ENCODE measurements at regions not wholly inside any gene's neighbourhood (a gene's known extent, or its start where the extent isn't known, plus 50 kb on each side); places are given as distances from the start of the nearest gene placed in this dataset.
"Not testable (repeated sequence)": the region's sequence is repeated elsewhere in the genome, so short reads cannot be mapped to it uniquely, and the experiment has no call there.

DNA sequence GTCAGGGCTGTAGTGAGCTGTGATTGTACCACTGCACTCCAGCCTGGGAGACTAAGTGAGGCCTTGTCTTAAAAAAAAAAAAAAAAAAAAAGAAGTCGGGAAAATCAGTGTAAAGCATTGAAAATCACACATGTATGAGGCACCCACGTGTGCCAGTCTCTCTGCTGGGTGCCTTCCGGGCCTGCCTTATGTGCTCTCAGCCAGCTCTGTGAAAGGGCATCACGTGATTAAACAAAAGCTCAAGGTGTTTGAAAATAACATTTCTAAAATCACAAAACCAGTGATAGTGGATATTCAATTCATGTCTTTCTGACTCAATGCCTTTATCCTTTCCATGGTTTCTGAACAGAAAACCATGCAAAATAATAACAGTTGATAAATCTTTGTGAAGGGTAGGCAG lies 125.2 kb upstream of the PALS2 start:
- no peak overlapping the region for H3K27ac ChIP-seq (ENCODE audit: control insufficient read depth, insufficient read depth, low read length)
- H3K27me3 ChIP-seq (ENCODE audit: control insufficient read depth, extremely low read depth, insufficient read depth, low read length): no peaks in the 10 kb centered on the region
- no peaks in the 10 kb centered on the region for H3K9me3 ChIP-seq (ENCODE audit: control insufficient read depth, low read depth, low read length)
- H3K4me2 ChIP-seq (ENCODE audit: control insufficient read depth, extremely low read depth, insufficient read depth, low read depth, low read length): no peak overlapping the region
- H3K9me1 ChIP-seq (ENCODE audit: control insufficient read depth, extremely low read depth, insufficient read depth, low read length): no peaks in the 10 kb centered on the region
- no peaks in the 10 kb centered on the region for H3K4me1 ChIP-seq (ENCODE audit: control insufficient read depth, extremely low read depth, insufficient read depth, low read length)
- H3K36me3 ChIP-seq (ENCODE audit: control insufficient read depth in 2 of 2, extremely low read depth in 1 of 2, insufficient read depth in 2 of 2, low read length in 2 of 2): no peaks in the 10 kb centered on the region
- H2AFZ ChIP-seq (ENCODE audit: control insufficient read depth, low read length): no peak overlapping the region
- H3K4me3 ChIP-seq (ENCODE audit: control insufficient read depth in 2 of 3, extremely low read depth in 1 of 3, insufficient read depth in 2 of 3, low read depth in 1 of 3, low read length in 3 of 3): no peak overlapping the region
- TF ChIP-seq, protein P1, sequence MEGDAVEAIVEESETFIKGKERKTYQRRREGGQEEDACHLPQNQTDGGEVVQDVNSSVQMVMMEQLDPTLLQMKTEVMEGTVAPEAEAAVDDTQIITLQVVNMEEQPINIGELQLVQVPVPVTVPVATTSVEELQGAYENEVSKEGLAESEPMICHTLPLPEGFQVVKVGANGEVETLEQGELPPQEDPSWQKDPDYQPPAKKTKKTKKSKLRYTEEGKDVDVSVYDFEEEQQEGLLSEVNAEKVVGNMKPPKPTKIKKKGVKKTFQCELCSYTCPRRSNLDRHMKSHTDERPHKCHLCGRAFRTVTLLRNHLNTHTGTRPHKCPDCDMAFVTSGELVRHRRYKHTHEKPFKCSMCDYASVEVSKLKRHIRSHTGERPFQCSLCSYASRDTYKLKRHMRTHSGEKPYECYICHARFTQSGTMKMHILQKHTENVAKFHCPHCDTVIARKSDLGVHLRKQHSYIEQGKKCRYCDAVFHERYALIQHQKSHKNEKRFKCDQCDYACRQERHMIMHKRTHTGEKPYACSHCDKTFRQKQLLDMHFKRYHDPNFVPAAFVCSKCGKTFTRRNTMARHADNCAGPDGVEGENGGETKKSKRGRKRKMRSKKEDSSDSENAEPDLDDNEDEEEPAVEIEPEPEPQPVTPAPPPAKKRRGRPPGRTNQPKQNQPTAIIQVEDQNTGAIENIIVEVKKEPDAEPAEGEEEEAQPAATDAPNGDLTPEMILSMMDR (optimal IDR thresholded peaks at IDR 0.05 in 1 of 3, IDR thresholded peaks at IDR 0.05 in 1 of 3, conservative IDR thresholded peaks at IDR 0.05 in 1 of 3; ENCODE audit: extremely low read depth in 1 of 3, insufficient read depth in 2 of 3, low read length in 3 of 3): no peak
- TF ChIP-seq EZH2 (IDR thresholded peaks at IDR 0.05; ENCODE audit: low read length): no peak
- no peak overlapping the region for H3K9ac ChIP-seq (ENCODE audit: control insufficient read depth, extremely low read depth, insufficient read depth, low read length)
- H3K79me2 ChIP-seq (ENCODE audit: control insufficient read depth, insufficient read depth, low read length): no peaks in the 10 kb centered on the region
- H4K20me1 ChIP-seq (ENCODE audit: control insufficient read depth, extremely low read depth, insufficient read depth, low read length): no peaks in the 10 kb centered on the region
- FAIRE-seq (no peak), DNase-seq (ENCODE audit: low read depth, low spot score) (no peak)
- dilution Hi-C loops (cut with MboI; ENCODE audit: extremely low pct_ligation_motif_present, low sequenced_read_pairs): no loop called here

DNA sequence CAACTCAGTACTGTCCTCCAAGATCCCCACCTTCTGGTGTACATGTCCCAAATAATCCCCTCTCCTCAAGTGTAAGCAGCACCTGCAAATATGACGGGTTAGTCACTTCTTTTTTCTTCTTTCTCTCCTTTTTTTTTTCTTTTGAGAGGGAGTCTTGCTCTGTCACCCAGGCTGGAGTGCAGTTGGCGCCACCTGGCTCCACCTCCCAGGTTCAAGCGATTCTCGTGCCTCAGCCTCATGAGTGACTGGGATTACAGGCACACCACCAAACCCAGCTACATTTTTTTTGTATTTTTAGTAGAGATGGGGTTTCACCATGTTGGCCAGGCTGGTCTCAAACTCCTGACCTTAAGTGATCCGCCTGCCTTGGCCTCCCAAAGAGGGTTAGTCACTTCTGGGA lies 123.8 kb upstream of the PALS2 start:
- H3K4me3 ChIP-seq (ENCODE audit: control insufficient read depth in 2 of 3, extremely low read depth in 1 of 3, insufficient read depth in 2 of 3, low read depth in 1 of 3, low read length in 3 of 3); H3K4me2 ChIP-seq (ENCODE audit: control insufficient read depth, extremely low read depth, insufficient read depth, low read depth, low read length); DNase-seq (ENCODE audit: low read depth, low spot score); H3K79me2 ChIP-seq (ENCODE audit: control insufficient read depth, insufficient read depth, low read length); H3K27ac ChIP-seq (ENCODE audit: control insufficient read depth, insufficient read depth, low read length); H3K9me1 ChIP-seq (ENCODE audit: control insufficient read depth, extremely low read depth, insufficient read depth, low read length); FAIRE-seq; H3K9ac ChIP-seq (ENCODE audit: control insufficient read depth, extremely low read depth, insufficient read depth, low read length); H3K36me3 ChIP-seq (ENCODE audit: control insufficient read depth in 2 of 2, extremely low read depth in 1 of 2, insufficient read depth in 2 of 2, low read length in 2 of 2); H4K20me1 ChIP-seq (ENCODE audit: control insufficient read depth, extremely low read depth, insufficient read depth, low read length); H3K9me3 ChIP-seq (ENCODE audit: control insufficient read depth, low read depth, low read length); H3K27me3 ChIP-seq (ENCODE audit: control insufficient read depth, extremely low read depth, insufficient read depth, low read length); H2AFZ ChIP-seq (ENCODE audit: control insufficient read depth, low read length); H3K4me1 ChIP-seq (ENCODE audit: control insufficient read depth, extremely low read depth, insufficient read depth, low read length); dilution Hi-C loops (cut with MboI; ENCODE audit: extremely low pct_ligation_motif_present, low sequenced_read_pairs): not testable (repeated sequence)

DNA sequence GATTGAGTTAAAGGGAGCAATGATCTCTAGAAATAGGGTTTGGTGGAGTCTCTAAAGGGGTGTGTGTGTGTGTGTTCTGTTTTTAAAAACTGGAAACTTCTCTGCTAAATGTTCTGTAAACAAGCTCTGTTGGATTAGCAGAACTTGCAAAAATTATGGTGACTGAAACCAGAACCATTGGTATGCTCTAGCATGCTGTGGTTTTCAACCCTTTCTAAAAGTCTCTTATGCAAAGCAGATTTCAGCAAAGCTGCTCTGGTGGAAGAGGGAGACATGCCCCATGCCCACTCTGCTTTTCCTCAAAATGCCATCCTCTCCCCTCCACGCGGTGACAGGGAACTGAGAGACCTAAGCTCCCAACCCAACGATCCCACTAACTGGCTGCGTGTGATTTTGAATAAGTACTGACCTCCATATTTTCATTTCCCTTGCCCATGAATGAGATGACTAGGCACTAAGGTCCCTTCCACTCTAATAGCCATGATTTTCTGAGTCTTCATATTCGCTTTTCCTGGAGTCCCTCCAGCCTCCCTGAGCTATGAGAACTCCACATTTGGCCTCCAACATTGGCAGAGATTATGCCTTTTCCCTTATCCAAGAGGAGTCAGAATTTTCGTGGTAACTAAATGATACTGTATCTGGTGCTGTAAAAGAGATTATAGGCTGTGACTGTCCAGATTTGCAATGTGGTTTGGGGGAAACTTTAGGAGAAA lies 117.3 kb upstream of the PALS2 start:
- Histone ChIP-seq H3K36me3 (ENCODE audit: control insufficient read depth in 2 of 2, extremely low read depth in 1 of 2, insufficient read depth in 2 of 2, low read length in 2 of 2) (no peaks in the 10 kb centered on the region), H3K27ac (ENCODE audit: control insufficient read depth, insufficient read depth, low read length) (no peak overlapping the region), H3K4me2 (ENCODE audit: control insufficient read depth, extremely low read depth, insufficient read depth, low read depth, low read length) (no peak overlapping the region), H3K9me1 (ENCODE audit: control insufficient read depth, extremely low read depth, insufficient read depth, low read length) (no peaks in the 10 kb centered on the region), H3K9me3 (ENCODE audit: control insufficient read depth, low read depth, low read length) (no peaks in the 10 kb centered on the region), H3K79me2 (ENCODE audit: control insufficient read depth, insufficient read depth, low read length) (no peaks in the 10 kb centered on the region), H3K4me1 (ENCODE audit: control insufficient read depth, extremely low read depth, insufficient read depth, low read length) (no peaks in the 10 kb centered on the region), H3K9ac (ENCODE audit: control insufficient read depth, extremely low read depth, insufficient read depth, low read length) (no peak overlapping the region), H4K20me1 (ENCODE audit: control insufficient read depth, extremely low read depth, insufficient read depth, low read length) (no peaks in the 10 kb centered on the region), H2AFZ (ENCODE audit: control insufficient read depth, low read length) (no peak overlapping the region), H3K27me3 (ENCODE audit: control insufficient read depth, extremely low read depth, insufficient read depth, low read length) (no peaks in the 10 kb centered on the region), H3K4me3 (ENCODE audit: control insufficient read depth in 2 of 3, extremely low read depth in 1 of 3, insufficient read depth in 2 of 3, low read depth in 1 of 3, low read length in 3 of 3) (no peak overlapping the region)
- DNase-seq (ENCODE audit: low read depth, low spot score) (no peak), FAIRE-seq (no peak)
- TF ChIP-seq, protein P1 (optimal IDR thresholded peaks at IDR 0.05 in 1 of 3, IDR thresholded peaks at IDR 0.05 in 1 of 3, conservative IDR thresholded peaks at IDR 0.05 in 1 of 3; ENCODE audit: extremely low read depth in 1 of 3, insufficient read depth in 2 of 3, low read length in 3 of 3): no peak
- TF ChIP-seq EZH2 (IDR thresholded peaks at IDR 0.05; ENCODE audit: low read length): no peak
- dilution Hi-C loops (cut with MboI; ENCODE audit: extremely low pct_ligation_motif_present, low sequenced_read_pairs): no loop called here

All from keratinocyte (primary cell).